Skeletal muscle tissue (tissue), 3 donors: ENCODE measurements at regions not wholly inside any gene's neighbourhood (a gene's known extent, or its start where the extent isn't known, plus 50 kb on each side); places are given as distances from the start of the nearest gene placed in this dataset.
"Not testable (repeated sequence)": the region's sequence is repeated elsewhere in the genome, so short reads cannot be mapped to it uniquely, and the experiment has no call there.

Source experiments
- H3K27ac ChIP-seq: one replicate; pipeline ENCODE4 v1.7.0; 2013; ENCODE audit warnings: mild to moderate bottlenecking, low read depth, low read length, inconsistent platforms
- H3K27me3 ChIP-seq, 3 donors: one replicate each; pipeline ENCODE4 v1.7.0; 2013; ENCODE audit warnings: low read length in 3 of 3; ENCODE audit not compliant: control insufficient read depth in 3 of 3, insufficient read depth in 3 of 3
- H3K36me3 ChIP-seq, 3 donors: one replicate each; pipeline ENCODE4 v1.7.0; 2013; ENCODE audit warnings: low read length in 3 of 3; ENCODE audit not compliant: control insufficient read depth in 3 of 3, insufficient read depth in 3 of 3
- H3K4me1 ChIP-seq, 3 donors: one replicate each; pipeline ENCODE4 v1.7.0; 2013; ENCODE audit warnings: low read length in 3 of 3, mild to moderate bottlenecking in 3 of 3; ENCODE audit not compliant: control insufficient read depth in 3 of 3, insufficient read depth in 3 of 3
- H3K4me3 ChIP-seq, 3 donors: one replicate each; pipeline ENCODE4 v1.7.0; 2013; ENCODE audit warnings: low read length in 3 of 3
- H3K9ac ChIP-seq, 3 donors: one replicate each; pipeline ENCODE4 v1.7.0; 2013; ENCODE audit warnings: low read length in 3 of 3, mild to moderate bottlenecking in 3 of 3, moderate library complexity in 2 of 3, low read depth in 1 of 3
- H3K9me3 ChIP-seq, 3 donors: one replicate each; pipeline ENCODE4 v1.7.0; 2013; ENCODE audit warnings: low read length in 3 of 3; ENCODE audit not compliant: control insufficient read depth in 3 of 3
- donor health status: Osteomylitis.

- Histone ChIP-seq H3K4me1 (no peaks in the 10 kb centered on the region), H3K9ac (no peak overlapping the region), H3K27ac (no peak overlapping the region), H3K36me3 (no peaks in the 10 kb centered on the region), H3K27me3 (no peaks in the 10 kb centered on the region), H3K4me3 (no peak overlapping the region), H3K9me3 (no peaks in the 10 kb centered on the region)
Observed at GRCh38 chr3:89867286-89867685, 759.9 kb downstream of the EPHA3 start.

- Histone ChIP-seq H3K27ac (no peak overlapping the region), H3K4me1 (no peaks in the 10 kb centered on the region), H3K9ac (no peak overlapping the region), H3K27me3 (no peaks in the 10 kb centered on the region), H3K36me3 (no peaks in the 10 kb centered on the region), H3K9me3 (peaks cover 0 to 3% (median 0%) of the 10 kb centered on the region in 3 donors), H3K4me3 (no peak overlapping the region)
Observed at GRCh38 chr3:89876116-89876515, 768.7 kb downstream of the EPHA3 start.

- Histone ChIP-seq H3K27ac (no peak overlapping the region), H3K4me3 (no peak overlapping the region), H3K36me3 (no peaks in the 10 kb centered on the region), H3K9me3 (peaks cover 0 to 3% (median 0%) of the 10 kb centered on the region in 3 donors), H3K9ac (no peak overlapping the region), H3K4me1 (no peaks in the 10 kb centered on the region), H3K27me3 (no peaks in the 10 kb centered on the region)
Observed at GRCh38 chr3:89877230-89877629, 769.8 kb downstream of the EPHA3 start.

- Histone ChIP-seq H3K4me1 (no peaks in the 10 kb centered on the region), H3K9ac (no peak overlapping the region), H3K9me3 (no peaks in the 10 kb centered on the region), H3K4me3 (no peak overlapping the region), H3K27ac (no peak overlapping the region), H3K36me3 (no peaks in the 10 kb centered on the region), H3K27me3 (no peaks in the 10 kb centered on the region)
Observed at GRCh38 chr3:89889386-89889785, 782.0 kb downstream of the EPHA3 start.

GRCh38 chr3:89908711-89909213 is 801.3 kb downstream of the EPHA3 start:
- H3K4me1 ChIP-seq, result no peaks in the 10 kb centered on the region
- H3K27ac ChIP-seq, result no peak overlapping the region

GRCh38 chr3:89912031-89912430 is 804.6 kb downstream of the EPHA3 start:
- Histone ChIP-seq H3K27ac (no peak overlapping the region), H3K9me3 (no peaks in the 10 kb centered on the region)

More at GRCh38 chr3:89908711-89909213, 801.3 kb downstream of the EPHA3 start:
- H3K27me3 ChIP-seq, result no peaks in the 10 kb centered on the region
- H3K4me3 ChIP-seq, result no peak overlapping the region
- H3K36me3 ChIP-seq, result no peaks in the 10 kb centered on the region
- no peak overlapping the region for H3K9ac ChIP-seq
- H3K9me3 ChIP-seq, result peaks cover 0 to 2% (median 0%) of the 10 kb centered on the region in 3 donors

GRCh38 chr3:89923921-89924610 is 816.6 kb downstream of the EPHA3 start:
- Histone ChIP-seq H3K4me3 (no peak overlapping the region), H3K9me3 (no peaks in the 10 kb centered on the region), H3K9ac (no peak overlapping the region), H3K27ac (no peak overlapping the region), H3K4me1 (no peaks in the 10 kb centered on the region), H3K36me3 (no peaks in the 10 kb centered on the region), H3K27me3 (no peaks in the 10 kb centered on the region)

More at GRCh38 chr3:89912031-89912430, 804.6 kb downstream of the EPHA3 start:
- Histone ChIP-seq H3K27me3 (no peaks in the 10 kb centered on the region), H3K4me1 (no peaks in the 10 kb centered on the region), H3K4me3 (no peak overlapping the region), H3K9ac (no peak overlapping the region), H3K36me3 (no peaks in the 10 kb centered on the region)

GRCh38 chr3:89925976-89926375 is 818.6 kb downstream of the EPHA3 start:
- Histone ChIP-seq H3K4me3 (no peak overlapping the region), H3K27ac (no peak overlapping the region), H3K4me1 (no peaks in the 10 kb centered on the region), H3K9me3 (no peaks in the 10 kb centered on the region), H3K27me3 (no peaks in the 10 kb centered on the region), H3K9ac (no peak overlapping the region), H3K36me3 (no peaks in the 10 kb centered on the region)

- H3K27ac ChIP-seq, result no peak overlapping the region
- no peaks in the 10 kb centered on the region for H3K27me3 ChIP-seq
- H3K9ac ChIP-seq, result no peak overlapping the region
- no peaks in the 10 kb centered on the region for H3K36me3 ChIP-seq
- H3K4me3 ChIP-seq, result no peak overlapping the region
- no peaks in the 10 kb centered on the region for H3K4me1 ChIP-seq
- no peaks in the 10 kb centered on the region for H3K9me3 ChIP-seq
Observed at GRCh38 chr3:89932882-89933281, 825.5 kb downstream of the EPHA3 start.

- not testable (repeated sequence) for H3K27me3 ChIP-seq, H3K4me1 ChIP-seq, H3K27ac ChIP-seq, H3K9ac ChIP-seq, H3K4me3 ChIP-seq, H3K9me3 ChIP-seq, H3K36me3 ChIP-seq
Observed at GRCh38 chr3:89944461-89944860, 837.0 kb downstream of the EPHA3 start.
